ENCODE measurements at regions not wholly inside any gene's neighbourhood (a gene's known extent, or its start where the extent isn't known, plus 50 kb on each side); places are given as distances from the start of the nearest gene placed in this dataset.
"Not testable (repeated sequence)": the region's sequence is repeated elsewhere in the genome, so short reads cannot be mapped to it uniquely, and the experiment has no call there.

- not testable (repeated sequence) for TF ChIP-seq CTCF (IDR thresholded peaks at IDR 0.05; ENCODE audit: poor library complexity, severe bottlenecking); TAF1 (IDR thresholded peaks at IDR 0.05; ENCODE audit: low read depth); EP300 (conservative IDR thresholded peaks at IDR 0.05; ENCODE audit: poor library complexity, severe bottlenecking)
Observed at GRCh38 chr17:55939181-55939810, 188.4 kb downstream of the PCTP start.
